GM23338 (cell line): ENCODE measurements at regions not wholly inside any gene's neighbourhood (a gene's known extent, or its start where the extent isn't known, plus 50 kb on each side); places are given as distances from the start of the nearest gene placed in this dataset.

Experiments
- ATAC-seq: fragments of 200-7000 bp; cut with Tn5 transposase; 3 replicates; pipeline ENCODE4 v1.9.1; 2020
- DNase-seq: peaks from one replicate; pipeline ENCODE4 v3.0.0-alpha.2; 2015; ENCODE audit warnings: low spot score
- H2AFZ ChIP-seq: fragments of 200-600 bp; sonication (generic); 2 replicates; pipeline ENCODE4 v1.8.0; 2016; ENCODE audit warnings: antibody characterized with exemption, mild to moderate bottlenecking, moderate library complexity
- H3F3A ChIP-seq: fragments of 200-600 bp; sonication (generic); replicated peaks from 2 replicates; pipeline ENCODE4 v1.8.0; 2017; ENCODE audit warnings: antibody characterized with exemption, mixed run types, low read depth
- H3K27ac ChIP-seq: fragments of 200-600 bp; sonication (generic); 2 replicates; pipeline ENCODE4 v1.6.1; 2016; ENCODE audit warnings: low read depth
- H3K27me3 ChIP-seq: fragments of 200-600 bp; sonication (generic); 2 replicates; pipeline ENCODE4 v1.8.0; 2016; ENCODE audit warnings: mild to moderate bottlenecking, mixed run types, moderate library complexity; ENCODE audit not compliant: insufficient read depth
- H3K36me3 ChIP-seq: fragments of 200-600 bp; sonication (generic); 2 replicates; pipeline ENCODE4 v1.8.0; 2016; ENCODE audit warnings: mild to moderate bottlenecking; ENCODE audit not compliant: insufficient read depth
- H3K4me1 ChIP-seq: fragments of 200-600 bp; sonication (generic); 2 replicates; pipeline ENCODE4 v1.8.0; 2016; ENCODE audit warnings: mild to moderate bottlenecking, moderate library complexity; ENCODE audit not compliant: insufficient read depth
- H3K4me2 ChIP-seq: fragments of 200-600 bp; sonication (generic); 2 replicates; pipeline ENCODE4 v1.7.1; 2017; ENCODE audit warnings: mixed run types
- H3K4me3 ChIP-seq: fragments of 200-600 bp; sonication (generic); 2 replicates; pipeline ENCODE4 v1.6.1; 2016; ENCODE audit warnings: mixed run types
- H3K79me2 ChIP-seq: fragments of 200-600 bp; sonication (generic); replicated peaks from 2 replicates; pipeline ENCODE4 v1.8.0; 2017; ENCODE audit warnings: mild to moderate bottlenecking; ENCODE audit not compliant: insufficient read depth
- H3K9me2 ChIP-seq: fragments of 200-600 bp; sonication (generic); 2 replicates; pipeline ENCODE4 v1.8.0; 2017; ENCODE audit not compliant: insufficient read depth
- H4K20me1 ChIP-seq: fragments of 200-600 bp; sonication (generic); replicated peaks from 2 replicates; pipeline ENCODE4 v1.8.0; 2017; ENCODE audit warnings: mild to moderate bottlenecking; ENCODE audit not compliant: insufficient read depth
- H3K27ac Mint-ChIP-seq: 2 replicates; pipeline ENCODE4 v1.8.0; 2020; ENCODE audit warnings: inconsistent platforms, mild to moderate bottlenecking, moderate library complexity, mixed read lengths
- H3K27me3 Mint-ChIP-seq: 3 replicates; pipeline ENCODE4 v1.8.0; 2022; ENCODE audit warnings: low read depth, mild to moderate bottlenecking, moderate library complexity, mixed read lengths, inconsistent platforms; ENCODE audit not compliant: insufficient read depth, poor library complexity
- H3K36me3 Mint-ChIP-seq: 3 replicates; pipeline ENCODE4 v1.8.0; 2021; ENCODE audit warnings: low read depth, mild to moderate bottlenecking, inconsistent platforms, moderate library complexity, mixed read lengths
- H3K4me1 Mint-ChIP-seq: 3 replicates; pipeline ENCODE4 v1.8.0; 2020; ENCODE audit warnings: mild to moderate bottlenecking, inconsistent platforms, mixed read lengths
- H3K4me3 Mint-ChIP-seq: 3 replicates; pipeline ENCODE4 v1.8.0; 2021; ENCODE audit warnings: moderate library complexity, mild to moderate bottlenecking, inconsistent platforms, mixed read lengths
- H3K9me3 Mint-ChIP-seq: 3 replicates; pipeline ENCODE4 v1.8.0; 2020; ENCODE audit warnings: moderate library complexity, mild to moderate bottlenecking, inconsistent platforms, mixed read lengths
- CREB1 ChIP-seq: fragments of 250-450 bp; sonication (Bioruptor Pico); IDR thresholded peaks from 2 replicates; pipeline ENCODE4 v1.5.0; 2020; ENCODE audit warnings: low read depth, mild to moderate bottlenecking, moderate library complexity
- CTCF ChIP-seq, 2 experiments: fragments of 200-600 bp in 1 of 2; sonication (generic) in 1 of 2; conservative IDR thresholded peaks; 2 replicates each; pipeline versions ENCODE4 v1.5.1 to v1.6.1; 2016 to 2017; ENCODE audit warnings: antibody characterized with exemption in 2 of 2, low read depth in 2 of 2, mild to moderate bottlenecking in 2 of 2, moderate library complexity in 1 of 2
- EZH2phosphoT487 ChIP-seq: fragments of 200-600 bp; sonication (generic); IDR thresholded peaks from one replicate; pipeline ENCODE4 v1.8.1; 2018; ENCODE audit warnings: antibody characterized with exemption; ENCODE audit not compliant: unreplicated experiment
- JUNB ChIP-seq: IDR thresholded peaks from one replicate; pipeline ENCODE4 v1.6.1; 2016; ENCODE audit warnings: antibody characterized with exemption; ENCODE audit not compliant: unreplicated experiment
- POLR2AphosphoS5 ChIP-seq: IDR thresholded peaks from 2 replicates; pipeline ENCODE4 v1.6.1; 2016; ENCODE audit warnings: antibody characterized with exemption, low read depth
- ZNF114 ChIP-seq: fragments of 250-450 bp; sonication (Bioruptor Pico); IDR thresholded peaks from 2 replicates; pipeline ENCODE4 v1.5.0; 2020; ENCODE audit warnings: mild to moderate bottlenecking, moderate library complexity
- ZNF331 ChIP-seq: fragments of 250-450 bp; sonication (Bioruptor Pico); IDR thresholded peaks from 2 replicates; pipeline ENCODE4 v1.5.0; 2020; ENCODE audit warnings: low read depth, mild to moderate bottlenecking, moderate library complexity
- TF ChIP-seq, protein P1 (sequence below): IDR thresholded peaks from 2 replicates; pipeline ENCODE4 v1.6.1; 2016; ENCODE audit warnings: antibody characterized with exemption
- TF ChIP-seq, protein P2 (sequence below): fragments of 250-450 bp; sonication (Bioruptor Pico); IDR thresholded peaks from 2 replicates; pipeline ENCODE4 v1.5.0; 2020; ENCODE audit warnings: mild to moderate bottlenecking, moderate library complexity

GRCh38 chr3:3353153-3353552 is 173.7 kb upstream of the CRBN start:
- TF ChIP-seq CTCF (conservative IDR thresholded peaks at IDR 0.05; ENCODE audit: low read depth in 2 of 2) (no peak), POLR2AphosphoS5 (no peak), JUNB (no peak), CREB1 (CRISPR knock-in tag) (no peak), ZNF331 (CRISPR knock-in tag) (no peak), EZH2phosphoT487 (no peak), ZNF114 (CRISPR knock-in tag) (no peak)
- TF ChIP-seq, protein P1, sequence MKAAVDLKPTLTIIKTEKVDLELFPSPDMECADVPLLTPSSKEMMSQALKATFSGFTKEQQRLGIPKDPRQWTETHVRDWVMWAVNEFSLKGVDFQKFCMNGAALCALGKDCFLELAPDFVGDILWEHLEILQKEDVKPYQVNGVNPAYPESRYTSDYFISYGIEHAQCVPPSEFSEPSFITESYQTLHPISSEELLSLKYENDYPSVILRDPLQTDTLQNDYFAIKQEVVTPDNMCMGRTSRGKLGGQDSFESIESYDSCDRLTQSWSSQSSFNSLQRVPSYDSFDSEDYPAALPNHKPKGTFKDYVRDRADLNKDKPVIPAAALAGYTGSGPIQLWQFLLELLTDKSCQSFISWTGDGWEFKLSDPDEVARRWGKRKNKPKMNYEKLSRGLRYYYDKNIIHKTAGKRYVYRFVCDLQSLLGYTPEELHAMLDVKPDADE: no peak
- TF ChIP-seq, protein P2, sequence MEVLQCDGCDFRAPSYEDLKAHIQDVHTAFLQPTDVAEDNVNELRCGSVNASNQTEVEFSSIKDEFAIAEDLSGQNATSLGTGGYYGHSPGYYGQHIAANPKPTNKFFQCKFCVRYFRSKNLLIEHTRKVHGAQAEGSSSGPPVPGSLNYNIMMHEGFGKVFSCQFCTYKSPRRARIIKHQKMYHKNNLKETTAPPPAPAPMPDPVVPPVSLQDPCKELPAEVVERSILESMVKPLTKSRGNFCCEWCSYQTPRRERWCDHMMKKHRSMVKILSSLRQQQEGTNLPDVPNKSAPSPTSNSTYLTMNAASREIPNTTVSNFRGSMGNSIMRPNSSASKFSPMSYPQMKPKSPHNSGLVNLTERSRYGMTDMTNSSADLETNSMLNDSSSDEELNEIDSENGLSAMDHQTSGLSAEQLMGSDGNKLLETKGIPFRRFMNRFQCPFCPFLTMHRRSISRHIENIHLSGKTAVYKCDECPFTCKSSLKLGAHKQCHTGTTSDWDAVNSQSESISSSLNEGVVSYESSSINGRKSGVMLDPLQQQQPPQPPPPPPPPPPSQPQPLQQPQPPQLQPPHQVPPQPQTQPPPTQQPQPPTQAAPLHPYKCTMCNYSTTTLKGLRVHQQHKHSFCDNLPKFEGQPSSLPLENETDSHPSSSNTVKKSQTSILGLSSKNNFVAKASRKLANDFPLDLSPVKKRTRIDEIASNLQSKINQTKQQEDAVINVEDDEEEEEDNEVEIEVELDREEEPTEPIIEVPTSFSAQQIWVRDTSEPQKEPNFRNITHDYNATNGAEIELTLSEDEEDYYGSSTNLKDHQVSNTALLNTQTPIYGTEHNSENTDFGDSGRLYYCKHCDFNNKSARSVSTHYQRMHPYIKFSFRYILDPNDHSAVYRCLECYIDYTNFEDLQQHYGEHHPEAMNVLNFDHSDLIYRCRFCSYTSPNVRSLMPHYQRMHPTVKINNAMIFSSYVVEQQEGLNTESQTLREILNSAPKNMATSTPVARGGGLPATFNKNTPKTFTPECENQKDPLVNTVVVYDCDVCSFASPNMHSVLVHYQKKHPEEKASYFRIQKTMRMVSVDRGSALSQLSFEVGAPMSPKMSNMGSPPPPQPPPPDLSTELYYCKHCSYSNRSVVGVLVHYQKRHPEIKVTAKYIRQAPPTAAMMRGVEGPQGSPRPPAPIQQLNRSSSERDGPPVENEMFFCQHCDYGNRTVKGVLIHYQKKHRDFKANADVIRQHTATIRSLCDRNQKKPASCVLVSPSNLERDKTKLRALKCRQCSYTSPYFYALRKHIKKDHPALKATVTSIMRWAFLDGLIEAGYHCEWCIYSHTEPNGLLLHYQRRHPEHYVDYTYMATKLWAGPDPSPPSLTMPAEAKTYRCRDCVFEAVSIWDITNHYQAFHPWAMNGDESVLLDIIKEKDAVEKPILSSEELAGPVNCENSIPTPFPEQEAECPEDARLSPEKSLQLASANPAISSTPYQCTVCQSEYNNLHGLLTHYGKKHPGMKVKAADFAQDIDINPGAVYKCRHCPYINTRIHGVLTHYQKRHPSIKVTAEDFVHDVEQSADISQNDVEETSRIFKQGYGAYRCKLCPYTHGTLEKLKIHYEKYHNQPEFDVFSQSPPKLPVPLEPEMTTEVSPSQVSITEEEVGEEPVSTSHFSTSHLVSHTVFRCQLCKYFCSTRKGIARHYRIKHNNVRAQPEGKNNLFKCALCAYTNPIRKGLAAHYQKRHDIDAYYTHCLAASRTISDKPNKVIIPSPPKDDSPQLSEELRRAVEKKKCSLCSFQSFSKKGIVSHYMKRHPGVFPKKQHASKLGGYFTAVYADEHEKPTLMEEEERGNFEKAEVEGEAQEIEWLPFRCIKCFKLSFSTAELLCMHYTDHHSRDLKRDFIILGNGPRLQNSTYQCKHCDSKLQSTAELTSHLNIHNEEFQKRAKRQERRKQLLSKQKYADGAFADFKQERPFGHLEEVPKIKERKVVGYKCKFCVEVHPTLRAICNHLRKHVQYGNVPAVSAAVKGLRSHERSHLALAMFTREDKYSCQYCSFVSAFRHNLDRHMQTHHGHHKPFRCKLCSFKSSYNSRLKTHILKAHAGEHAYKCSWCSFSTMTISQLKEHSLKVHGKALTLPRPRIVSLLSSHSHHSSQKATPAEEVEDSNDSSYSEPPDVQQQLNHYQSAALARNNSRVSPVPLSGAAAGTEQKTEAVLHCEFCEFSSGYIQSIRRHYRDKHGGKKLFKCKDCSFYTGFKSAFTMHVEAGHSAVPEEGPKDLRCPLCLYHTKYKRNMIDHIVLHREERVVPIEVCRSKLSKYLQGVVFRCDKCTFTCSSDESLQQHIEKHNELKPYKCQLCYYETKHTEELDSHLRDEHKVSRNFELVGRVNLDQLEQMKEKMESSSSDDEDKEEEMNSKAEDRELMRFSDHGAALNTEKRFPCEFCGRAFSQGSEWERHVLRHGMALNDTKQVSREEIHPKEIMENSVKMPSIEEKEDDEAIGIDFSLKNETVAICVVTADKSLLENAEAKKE (CRISPR knock-in tag): no peak
- Histone ChIP-seq H3K79me2 (no peaks in the 10 kb centered on the region), H2AFZ (no peak overlapping the region), H4K20me1 (no peaks in the 10 kb centered on the region), H3K36me3 (no peaks in the 10 kb centered on the region), H3K9me2 (0 out of 2 replicates have a peak, but pooled peaks cover 4% of the 10 kb centered on the region), H3K27me3 (no peaks in the 10 kb centered on the region), H3K4me3 (no peak overlapping the region), H3K27ac (no peak overlapping the region), H3F3A (no peaks in the 10 kb centered on the region), H3K4me2 (no peak overlapping the region), H3K4me1 (no peaks in the 10 kb centered on the region)
- H3K27ac Mint-ChIP-seq: no peak overlapping the region
- no peaks in the 10 kb centered on the region for H3K4me1 Mint-ChIP-seq
- peaks cover 39% of the 10 kb centered on the region; the same call in 2 of the 3 replicates for H3K36me3 Mint-ChIP-seq
- H3K9me3 Mint-ChIP-seq: peaks cover 98% of the 10 kb centered on the region
- H3K27me3 Mint-ChIP-seq: no peaks in the 10 kb centered on the region
- ATAC-seq (no peak), DNase-seq (no peak)
- H3K4me3 Mint-ChIP-seq: no peak overlapping the region
